ENCODE measurements at regions not wholly inside any gene's neighbourhood (a gene's known extent, or its start where the extent isn't known, plus 50 kb on each side); places are given as distances from the start of the nearest gene placed in this dataset.

- H3K79me2 ChIP-seq (ENCODE audit: low read length), result no peaks in the 10 kb centered on the region
- H3K9me3 ChIP-seq (replicated peaks; ENCODE audit: insufficient read depth, low read length), result no peaks in the 10 kb centered on the region
- no peak overlapping the region for H3K9ac ChIP-seq (ENCODE audit: low read length)
- H3F3A ChIP-seq (ENCODE audit: insufficient read depth, low read length), result no peaks in the 10 kb centered on the region
- H3K4me3 ChIP-seq (ENCODE audit: low read length), result no peak overlapping the region
- DNase-seq, result no peak
- H4K20me1 ChIP-seq (ENCODE audit: insufficient read depth, low read length), result no peaks in the 10 kb centered on the region
- H3K27me3 ChIP-seq (replicated peaks; ENCODE audit: insufficient read depth, low read length), result no peaks in the 10 kb centered on the region
- H3K4me2 ChIP-seq (ENCODE audit: low read depth, low read length), result no peak overlapping the region
- no peaks in the 10 kb centered on the region for H3K4me1 ChIP-seq (ENCODE audit: low read length)
- H3K27ac ChIP-seq (ENCODE audit: low read length), result no peak overlapping the region
- TF ChIP-seq CTCF (IDR thresholded peaks at IDR 0.05; ENCODE audit: low read length), result no peak
- H3K36me3 ChIP-seq (replicated peaks; ENCODE audit: insufficient read depth, low read length), result no peaks in the 10 kb centered on the region
- H3K9me2 ChIP-seq (replicated peaks; ENCODE audit: insufficient read depth, low read length), result no peaks in the 10 kb centered on the region
- no peak overlapping the region for H2AFZ ChIP-seq (ENCODE audit: low read length)
Measured at GRCh38 chr9:95753762-95754465, 121.6 kb upstream of the ERCC6L2 start.

GRCh38 chr9:95752129-95752731 lies 123.3 kb upstream of the ERCC6L2 start:
- no peak overlapping the region for H3K27ac ChIP-seq (ENCODE audit: low read length)
- no peak for DNase-seq
- no peaks in the 10 kb centered on the region for H3K79me2 ChIP-seq (ENCODE audit: low read length)
- no peak overlapping the region for H3K9ac ChIP-seq (ENCODE audit: low read length)
- H3K9me2 ChIP-seq (replicated peaks; ENCODE audit: insufficient read depth, low read length), result no peaks in the 10 kb centered on the region
- no peaks in the 10 kb centered on the region for H3F3A ChIP-seq (ENCODE audit: insufficient read depth, low read length)
- H3K4me2 ChIP-seq (ENCODE audit: low read depth, low read length), result no peak overlapping the region
- H3K4me3 ChIP-seq (ENCODE audit: low read length), result no peak overlapping the region
- H3K9me3 ChIP-seq (replicated peaks; ENCODE audit: insufficient read depth, low read length), result no peaks in the 10 kb centered on the region
- H3K4me1 ChIP-seq (ENCODE audit: low read length), result no peaks in the 10 kb centered on the region
- H3K36me3 ChIP-seq (replicated peaks; ENCODE audit: insufficient read depth, low read length), result no peaks in the 10 kb centered on the region
- H2AFZ ChIP-seq (ENCODE audit: low read length), result no peak overlapping the region
- H4K20me1 ChIP-seq (ENCODE audit: insufficient read depth, low read length), result no peaks in the 10 kb centered on the region
- TF ChIP-seq EZH2phosphoT487 (IDR thresholded peaks at IDR 0.05; ENCODE audit: low read length) (no peak), CTCF (IDR thresholded peaks at IDR 0.05; ENCODE audit: low read length) (no peak), EZH2 (optimal IDR thresholded peaks at IDR 0.05; ENCODE audit: low read depth, low read length) (no peak)
- no peaks in the 10 kb centered on the region for H3K27me3 ChIP-seq (replicated peaks; ENCODE audit: insufficient read depth, low read length)

- Histone ChIP-seq H3K4me2 (ENCODE audit: low read depth, low read length) (no peak overlapping the region), H3K9ac (ENCODE audit: low read length) (no peak overlapping the region), H3K9me2 (replicated peaks; ENCODE audit: insufficient read depth, low read length) (no peaks in the 10 kb centered on the region), H3K27ac (ENCODE audit: low read length) (no peak overlapping the region), H3K27me3 (replicated peaks; ENCODE audit: insufficient read depth, low read length) (no peaks in the 10 kb centered on the region), H3K9me3 (replicated peaks; ENCODE audit: insufficient read depth, low read length) (no peaks in the 10 kb centered on the region), H3K79me2 (ENCODE audit: low read length) (no peaks in the 10 kb centered on the region), H3F3A (ENCODE audit: insufficient read depth, low read length) (no peaks in the 10 kb centered on the region), H3K4me1 (ENCODE audit: low read length) (no peaks in the 10 kb centered on the region), H4K20me1 (ENCODE audit: insufficient read depth, low read length) (no peaks in the 10 kb centered on the region), H3K36me3 (replicated peaks; ENCODE audit: insufficient read depth, low read length) (no peaks in the 10 kb centered on the region), H2AFZ (ENCODE audit: low read length) (no peak overlapping the region), H3K4me3 (ENCODE audit: low read length) (no peak overlapping the region)
- TF ChIP-seq EZH2 (optimal IDR thresholded peaks at IDR 0.05; ENCODE audit: low read depth, low read length) (no peak), EZH2phosphoT487 (IDR thresholded peaks at IDR 0.05; ENCODE audit: low read length) (no peak), CTCF (IDR thresholded peaks at IDR 0.05; ENCODE audit: low read length) (no peak)
- DNase-seq, result no peak
Measured at GRCh38 chr9:95751520-95751790, 124.0 kb upstream of the ERCC6L2 start.

Measured in MM.1S (cell line).